Nephron progenitor cell (in vitro differentiated cells): ENCODE measurements at regions not wholly inside any gene's neighbourhood (a gene's known extent, or its start where the extent isn't known, plus 50 kb on each side); places are given as distances from the start of the nearest gene placed in this dataset.
A peak's percentile ranks its signal among the peaks of the same experiment; 100 is the strongest.

Experiments used
- DNase-seq: peaks from one replicate; pipeline ENCODE4 v3.0.0; 2021
- H3K27ac Mint-ChIP-seq: 2 replicates; pipeline ENCODE4 v1.8.0; 2021; ENCODE audit warnings: mild to moderate bottlenecking, moderate library complexity, mixed read lengths
- H3K27me3 Mint-ChIP-seq: 2 replicates; pipeline ENCODE4 v1.8.0; 2021; ENCODE audit warnings: mild to moderate bottlenecking, low read depth, mixed read lengths; ENCODE audit not compliant: poor library complexity
- H3K36me3 Mint-ChIP-seq: 2 replicates; pipeline ENCODE4 v1.8.0; 2021; ENCODE audit warnings: low read depth, mixed read lengths
- H3K4me1 Mint-ChIP-seq: 2 replicates; pipeline ENCODE4 v1.8.0; 2021; ENCODE audit warnings: mixed read lengths
- H3K4me3 Mint-ChIP-seq: 2 replicates; pipeline ENCODE4 v1.8.0; 2021; ENCODE audit warnings: mild to moderate bottlenecking, moderate library complexity, mixed read lengths
- H3K9me3 Mint-ChIP-seq: 2 replicates; pipeline ENCODE4 v1.8.0; 2021; ENCODE audit warnings: mild to moderate bottlenecking, moderate library complexity, mixed read lengths
- CTCF ChIP-seq: fragments of 200-600 bp; sonication (generic); IDR thresholded peaks from 2 replicates; pipeline ENCODE4 v1.5.0; 2021; ENCODE audit warnings: antibody characterized with exemption

- TF ChIP-seq CTCF: no peak
- H3K4me3 Mint-ChIP-seq: no peak overlapping the region
- H3K9me3 Mint-ChIP-seq: no peaks in the 10 kb centered on the region
- no peaks in the 10 kb centered on the region for H3K36me3 Mint-ChIP-seq
- peaks cover 10% of the 10 kb centered on the region for H3K27me3 Mint-ChIP-seq
- DNase-seq: no peak
- no peak overlapping the region for H3K27ac Mint-ChIP-seq
- H3K4me1 Mint-ChIP-seq: peaks cover 6% of the 10 kb centered on the region
These were observed 255.3 kb upstream of the AGAP1 start for GRCh38 chr2:235238537-235238936.

DNA sequence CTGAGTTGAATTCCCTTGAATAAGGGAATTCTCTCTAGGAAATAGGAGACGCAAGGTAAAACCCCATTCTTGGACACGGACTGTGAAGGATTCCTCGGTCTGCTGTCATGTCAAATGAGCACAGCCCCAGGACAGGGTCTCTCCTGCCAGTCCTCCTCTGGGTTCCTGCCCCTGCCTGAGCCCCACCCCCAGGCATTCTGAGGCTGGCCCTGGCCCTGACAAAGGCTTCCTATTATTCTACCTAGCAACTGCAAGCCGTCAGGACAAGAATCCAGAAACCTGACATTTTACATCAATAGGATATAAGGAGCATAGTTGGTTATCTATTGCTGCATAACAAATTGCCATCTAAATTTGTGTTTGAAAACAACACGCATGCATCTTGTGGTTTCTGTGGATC is 253.3 kb upstream of the AGAP1 start:
- H3K27me3 Mint-ChIP-seq: peaks cover 10% of the 10 kb centered on the region

DNA sequence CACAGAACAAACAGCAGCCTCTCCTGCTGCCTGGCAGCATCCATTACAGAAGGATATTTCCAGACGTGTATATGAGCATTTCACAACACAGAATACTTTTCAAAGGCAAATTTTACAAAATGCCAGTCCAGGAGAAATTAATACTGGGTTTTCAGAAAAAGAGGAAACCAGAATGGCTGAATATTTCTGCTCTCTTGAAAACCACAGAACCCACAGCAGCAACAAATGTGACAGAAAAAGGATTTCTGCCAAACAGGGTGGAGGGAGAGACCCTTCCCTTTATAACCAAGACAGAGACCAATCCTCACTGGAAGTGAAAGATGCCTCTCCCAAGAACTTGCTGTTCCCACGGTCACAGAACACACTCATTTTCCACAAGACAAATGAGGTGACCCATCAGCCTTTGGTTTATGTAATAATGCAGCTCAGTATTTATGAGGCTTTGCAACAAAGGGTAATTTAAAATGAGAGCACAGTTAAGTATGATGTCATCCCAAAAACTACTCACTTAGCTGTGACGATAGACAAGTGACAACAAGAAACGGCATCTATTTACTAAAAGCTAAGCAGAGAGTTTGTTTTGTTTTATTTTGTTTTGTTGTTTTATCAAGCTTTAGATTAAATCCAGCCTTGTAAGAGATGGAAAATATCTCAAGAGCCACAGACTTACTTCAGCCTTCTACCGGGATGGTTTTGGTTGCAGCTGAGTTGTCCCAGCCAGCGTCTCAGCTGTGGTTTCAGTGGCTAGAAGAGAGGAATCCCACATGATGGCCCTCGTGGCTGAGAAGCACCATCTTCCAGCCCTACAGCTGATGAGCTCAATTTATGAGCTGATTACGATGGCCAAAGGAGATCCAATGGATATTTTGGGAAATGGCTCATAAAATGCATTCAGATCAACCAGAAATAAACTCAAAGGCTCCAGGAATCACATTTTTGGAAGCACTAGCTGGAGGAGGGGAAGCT is 249.3 kb upstream of the AGAP1 start:
- Mint-ChIP-seq H3K27me3 (peaks cover 9% of the 10 kb centered on the region), H3K9me3 (no peaks in the 10 kb centered on the region), H3K4me1 (peaks cover 5% of the 10 kb centered on the region), H3K36me3 (no peaks in the 10 kb centered on the region), H3K4me3 (no peak overlapping the region), H3K27ac (no peak overlapping the region)
- DNase-seq: no peak
- no peak for TF ChIP-seq CTCF

More for the DNA sequence above, 253.3 kb upstream of the AGAP1 start:
- Mint-ChIP-seq H3K9me3 (no peaks in the 10 kb centered on the region), H3K4me1 (peaks cover 6% of the 10 kb centered on the region), H3K27ac (no peak overlapping the region), H3K4me3 (no peak overlapping the region), H3K36me3 (no peaks in the 10 kb centered on the region)
- no peak for TF ChIP-seq CTCF
- no peak for DNase-seq

DNA sequence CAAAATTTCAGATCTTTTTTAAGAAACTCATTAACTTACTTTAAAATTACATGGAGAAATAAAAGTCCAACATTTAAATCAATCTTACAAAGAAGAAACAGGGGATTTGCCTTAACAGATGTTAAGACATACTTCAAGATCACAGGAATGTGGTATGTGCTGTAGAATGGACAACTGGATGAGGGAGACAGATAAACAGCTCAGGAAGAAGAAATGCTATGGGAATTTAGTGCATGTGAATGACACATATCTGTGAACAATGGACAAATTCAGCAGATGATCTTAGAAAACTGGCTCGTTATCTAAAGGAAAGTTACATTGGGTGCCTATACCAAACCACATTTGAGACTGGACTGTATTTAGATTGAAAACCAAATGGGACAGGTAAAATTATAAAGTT is 246.8 kb upstream of the AGAP1 start:
- Mint-ChIP-seq H3K36me3 (no peaks in the 10 kb centered on the region), H3K27ac (no peak overlapping the region), H3K9me3 (peaks cover 5% of the 10 kb centered on the region), H3K4me1 (no peaks in the 10 kb centered on the region), H3K27me3 (peaks cover 4% of the 10 kb centered on the region), H3K4me3 (no peak overlapping the region)
- no peak for TF ChIP-seq CTCF
- no peak for DNase-seq

DNA sequence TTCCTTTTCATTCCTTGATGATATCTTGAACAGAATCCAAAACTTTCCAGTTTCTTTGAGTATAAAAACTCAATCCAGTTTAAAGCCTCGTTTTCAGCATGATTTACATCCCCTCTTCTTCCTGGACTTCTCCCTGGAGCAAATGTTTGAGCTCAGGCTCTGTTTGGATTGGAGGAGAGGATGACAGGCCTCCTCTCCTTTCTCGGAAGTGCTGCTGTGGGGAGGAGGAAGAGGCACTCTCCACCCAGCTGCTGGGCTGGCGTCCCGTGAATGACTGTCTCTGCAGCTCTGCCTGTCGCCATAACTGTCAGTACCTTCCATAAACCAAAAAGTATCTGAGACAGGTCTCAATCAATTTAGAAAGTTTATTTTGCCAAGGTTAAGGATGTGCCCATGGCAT is 238.2 kb upstream of the AGAP1 start:
- Mint-ChIP-seq H3K9me3 (peaks cover 14% of the 10 kb centered on the region), H3K27me3 (no peaks in the 10 kb centered on the region), H3K4me1 (peaks cover 6% of the 10 kb centered on the region), H3K27ac (peak overlapping the region; percentile 31), H3K4me3 (no peak overlapping the region), H3K36me3 (no peaks in the 10 kb centered on the region)
- no peak for DNase-seq
- no peak for TF ChIP-seq CTCF

GRCh38 chr2:235257590-235257989 is 236.3 kb upstream of the AGAP1 start:
- H3K4me1 Mint-ChIP-seq: peaks cover 6% of the 10 kb centered on the region
- H3K9me3 Mint-ChIP-seq: peaks cover 14% of the 10 kb centered on the region
- no peak for TF ChIP-seq CTCF
- H3K36me3 Mint-ChIP-seq: no peaks in the 10 kb centered on the region
- H3K4me3 Mint-ChIP-seq: no peak overlapping the region
- H3K27ac Mint-ChIP-seq: no peak overlapping the region
- no peaks in the 10 kb centered on the region for H3K27me3 Mint-ChIP-seq
- DNase-seq: no peak
